ENCODE measurements at regions not wholly inside any gene's neighbourhood (a gene's known extent, or its start where the extent isn't known, plus 50 kb on each side); places are given as distances from the start of the nearest gene placed in this dataset.
"Not testable (repeated sequence)": the region's sequence is repeated elsewhere in the genome, so short reads cannot be mapped to it uniquely, and the experiment has no call there.

DNA sequence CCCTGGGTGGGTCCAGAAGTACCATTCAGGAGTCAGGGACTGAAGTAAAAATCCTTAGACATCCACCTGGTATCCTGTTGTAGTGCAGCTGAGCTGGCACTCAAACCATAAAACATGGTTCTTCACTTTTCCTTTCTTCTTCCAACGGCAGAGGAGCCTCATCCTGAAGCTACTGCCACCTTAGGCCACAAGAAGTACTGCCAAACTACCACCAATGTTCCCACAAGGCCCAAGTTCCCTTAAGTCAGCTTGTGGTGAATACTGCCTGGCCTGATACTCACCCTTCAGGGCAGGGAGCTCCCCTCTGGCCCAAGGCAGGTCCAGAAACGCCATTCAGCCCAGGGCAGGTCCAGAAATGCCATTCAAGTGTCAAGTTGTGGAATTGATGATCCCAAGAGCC, 1053.4 kb upstream of the CITED2 start:
- no peak for DNase-seq

DNA sequence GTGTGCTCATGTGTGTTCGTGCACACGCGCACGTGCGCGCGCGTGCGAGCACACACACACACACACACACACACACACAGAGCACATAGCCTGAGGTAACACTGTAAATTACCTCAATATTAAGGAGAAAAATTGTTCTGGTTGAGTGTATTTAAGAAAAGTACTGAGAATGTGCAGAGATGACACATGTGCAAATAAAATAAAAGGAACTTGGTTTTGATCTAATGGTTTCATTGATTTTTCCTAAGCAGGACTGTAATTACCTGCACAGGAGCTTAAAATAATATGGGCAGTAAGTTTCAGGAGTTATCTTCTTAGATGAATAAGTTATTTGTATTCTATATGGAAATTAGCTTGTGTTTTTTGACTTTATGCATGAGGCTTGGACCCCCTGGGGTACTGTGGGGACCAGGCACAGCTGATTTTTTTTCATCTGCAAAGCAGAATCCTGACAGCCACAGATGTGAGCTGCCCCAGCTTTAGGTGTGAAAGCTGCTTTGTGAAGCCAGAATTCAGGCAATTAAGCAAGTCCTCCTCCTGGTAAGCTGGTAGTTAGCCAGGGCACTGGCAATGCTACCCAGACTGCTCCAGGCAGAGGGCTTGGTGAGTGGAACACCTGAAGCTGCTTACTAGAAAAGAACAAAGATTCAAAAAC, 1040.6 kb upstream of the CITED2 start:
- no peak for DNase-seq

DNA sequence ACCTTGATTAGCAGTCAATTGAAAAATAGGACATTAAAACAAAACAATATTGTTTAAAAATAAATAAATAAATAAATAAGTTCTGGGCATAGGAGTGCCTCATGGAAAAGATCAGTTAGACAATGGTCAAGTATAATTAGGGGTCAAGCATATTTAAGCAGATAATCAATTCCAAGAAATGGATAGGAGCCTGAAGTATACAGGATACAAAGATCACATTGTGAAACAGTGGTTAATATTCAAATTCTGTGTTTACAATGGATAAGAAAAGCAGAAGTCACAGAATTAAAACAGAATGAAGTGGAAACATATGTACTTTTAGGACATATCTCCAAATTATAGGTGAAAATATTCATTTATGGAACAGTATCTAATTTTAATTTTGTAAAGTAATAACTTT, 1028.6 kb upstream of the CITED2 start:
- no peak for DNase-seq

DNA sequence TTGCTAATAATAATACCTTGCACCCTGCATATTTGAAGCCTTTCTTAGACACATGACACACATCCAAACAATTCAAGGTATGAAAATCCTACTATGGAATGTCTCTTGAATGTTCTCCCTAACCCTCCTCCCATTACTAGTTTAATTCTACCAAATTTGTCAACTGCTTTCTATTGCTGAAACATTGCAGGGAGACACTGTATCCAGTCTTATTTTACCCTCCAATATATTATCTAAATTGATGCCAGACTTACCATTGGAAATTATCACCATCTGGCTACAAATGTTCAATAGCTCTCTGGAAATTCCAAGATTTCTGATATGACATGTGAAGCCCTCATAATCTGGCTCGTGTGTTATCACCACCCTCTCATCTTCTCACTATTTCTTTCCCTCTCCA, 1027.3 kb upstream of the CITED2 start:
- DNase-seq: no peak

DNA sequence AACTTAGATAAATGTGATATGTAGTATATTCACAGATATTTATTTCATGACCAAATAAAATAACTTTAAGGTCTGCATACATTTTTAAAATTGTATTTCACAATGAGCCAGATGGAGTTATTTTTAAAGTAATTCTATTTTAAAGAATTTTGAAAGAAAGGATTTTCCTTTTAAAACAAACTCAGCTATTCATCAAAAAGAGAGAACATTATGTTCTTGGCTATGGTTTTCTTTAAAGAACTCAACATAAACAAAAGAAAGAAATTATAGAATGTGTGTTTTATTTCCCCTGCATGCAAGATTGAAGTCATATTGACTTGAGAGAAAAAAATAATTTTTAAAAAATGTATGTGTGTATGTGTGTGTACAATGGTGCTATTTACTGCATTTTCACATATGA, 1023.6 kb upstream of the CITED2 start:
- no peak for DNase-seq

DNA sequence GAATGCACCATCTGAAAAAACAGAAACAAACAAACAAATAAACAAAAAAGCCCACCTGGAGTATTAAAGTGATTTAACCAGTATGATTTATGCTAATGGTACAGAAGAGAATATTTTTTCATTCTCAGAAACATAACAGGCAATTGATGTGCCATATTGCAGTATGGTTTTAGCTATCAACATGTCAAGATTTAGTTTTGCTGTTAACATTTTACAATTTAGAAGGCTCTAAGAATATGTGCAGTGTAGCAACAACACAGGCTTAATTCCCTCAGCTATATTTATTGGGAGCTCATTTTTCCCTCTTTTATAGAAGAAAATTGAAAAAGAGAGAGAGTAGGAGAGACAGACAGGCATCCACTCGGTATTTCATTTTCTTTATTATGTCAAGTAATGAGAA, 1022.7 kb upstream of the CITED2 start:
- no peak for DNase-seq

DNA sequence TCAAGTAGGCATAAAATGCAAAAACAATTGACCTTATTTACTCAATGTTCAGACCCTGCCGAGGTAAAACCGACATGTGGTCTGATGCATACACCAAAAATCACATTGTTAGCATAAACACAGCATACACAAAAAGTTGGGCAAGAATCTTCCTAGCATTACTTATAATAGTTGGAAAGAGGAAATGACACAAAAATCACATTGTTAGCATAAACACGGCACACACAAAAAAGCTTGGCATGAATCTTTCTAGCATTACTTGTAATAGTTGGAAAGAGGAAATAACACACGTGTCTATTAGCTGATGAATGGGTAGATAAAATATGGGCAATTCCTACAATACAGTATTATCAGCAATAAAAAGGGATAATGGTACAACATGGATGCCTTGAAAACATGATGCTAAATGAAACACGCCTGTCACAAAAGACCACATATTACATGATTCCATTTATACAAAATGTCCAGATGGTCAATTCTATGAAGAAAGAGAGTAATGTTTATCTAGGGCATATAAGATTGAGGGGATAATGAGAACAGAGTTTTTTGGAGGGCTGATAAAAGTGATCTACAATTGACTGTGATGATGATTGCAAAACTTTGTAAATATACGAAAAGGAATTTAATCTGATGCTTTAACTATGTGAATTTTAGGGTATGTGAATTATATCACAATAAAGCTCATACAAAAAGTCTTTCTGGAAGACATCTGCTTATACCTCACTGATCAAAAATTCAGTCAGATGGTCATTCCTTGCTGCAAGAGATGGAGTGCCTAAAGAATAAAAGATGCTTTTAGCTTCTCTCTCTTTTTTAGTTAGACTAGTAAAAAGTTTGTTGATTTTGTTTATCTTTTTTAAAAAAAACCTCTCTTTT, 1019.5 kb upstream of the CITED2 start:
- no peak for DNase-seq

DNA sequence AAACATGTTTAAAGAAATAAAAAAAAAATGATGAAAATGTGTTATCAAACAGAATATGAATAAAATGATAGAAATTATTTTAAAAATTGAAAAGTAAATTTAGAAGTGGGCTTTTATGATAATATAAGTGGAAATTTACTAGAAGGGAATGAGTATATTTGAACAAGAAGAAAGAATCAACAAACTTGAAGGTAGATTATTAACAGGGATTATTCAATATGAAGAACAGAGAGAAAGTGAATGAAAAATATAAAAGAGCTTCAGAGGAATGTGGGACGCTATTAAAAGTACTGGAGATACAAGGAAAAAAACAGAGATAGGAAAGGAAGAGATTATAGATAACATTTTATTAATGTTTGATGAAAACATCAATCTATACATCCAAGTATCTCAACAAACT, 1014.4 kb upstream of the CITED2 start:
- no peak for DNase-seq

DNA sequence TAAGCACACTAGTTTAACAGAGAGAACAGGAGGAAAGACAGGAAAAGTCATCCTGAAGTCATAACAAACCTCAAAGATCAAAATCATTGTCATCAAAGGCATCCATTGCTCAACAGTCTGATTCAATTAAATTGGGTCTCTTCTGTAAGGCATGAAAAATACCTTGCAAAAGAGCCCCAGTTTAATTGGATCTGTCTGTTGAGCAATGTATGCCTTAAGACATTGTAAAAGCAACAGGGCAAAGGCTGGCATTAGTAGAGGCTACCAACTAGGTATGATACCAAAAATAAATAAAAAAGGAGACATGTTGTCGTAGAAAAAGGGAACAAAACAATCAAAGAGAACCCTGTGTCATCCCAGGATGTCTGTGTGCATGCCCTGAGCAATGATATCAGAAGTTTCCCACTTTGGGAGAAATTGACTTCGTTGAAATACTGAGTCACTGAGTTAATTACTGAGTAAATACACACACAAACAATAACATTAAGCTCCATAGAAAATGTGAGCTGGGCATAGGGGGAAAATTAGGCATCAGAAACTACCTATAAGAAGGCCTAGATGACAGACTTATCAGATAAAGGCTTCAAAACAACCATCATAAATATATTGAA, 1013.8 kb upstream of the CITED2 start:
- no peak for DNase-seq

DNA sequence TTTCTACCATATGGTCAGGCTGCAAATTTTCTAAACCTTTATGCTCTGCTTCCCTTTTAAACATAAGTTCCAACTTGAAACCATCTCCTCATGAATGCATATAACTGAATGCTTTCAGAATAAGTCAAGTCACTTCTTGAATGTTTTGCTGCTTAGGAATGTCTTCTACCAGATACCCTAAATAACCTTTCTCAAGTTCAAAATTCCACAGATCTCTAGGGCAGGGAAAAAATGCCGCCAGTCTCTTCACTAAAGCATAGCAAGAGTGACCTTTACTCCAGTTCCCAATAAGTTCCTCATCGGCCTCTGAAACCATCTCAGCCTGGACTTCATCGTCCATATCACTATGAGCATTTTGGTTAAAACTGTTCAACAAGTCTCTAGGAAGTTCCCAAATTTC, 1011.2 kb upstream of the CITED2 start:
- no peak for DNase-seq

DNA sequence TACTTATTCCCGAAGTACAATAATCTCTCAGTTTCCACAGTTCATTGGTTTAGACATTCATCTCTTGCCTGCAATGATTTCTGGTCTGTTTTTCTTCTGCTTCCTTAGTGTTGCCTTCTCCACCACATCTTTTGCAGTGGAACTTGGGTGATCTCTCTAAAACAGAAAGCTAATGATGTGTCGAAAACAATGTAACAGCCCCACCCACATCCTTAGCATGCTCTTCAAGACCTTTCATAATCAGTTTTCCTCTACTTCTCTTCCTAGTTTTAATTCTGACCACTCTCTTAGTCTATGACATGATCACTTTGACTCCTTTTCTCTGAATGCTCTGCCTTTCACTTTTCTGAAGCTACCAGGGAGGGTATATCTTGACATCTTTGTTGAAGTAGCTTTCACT, 1007.9 kb upstream of the CITED2 start:
- no peak for DNase-seq

DNA sequence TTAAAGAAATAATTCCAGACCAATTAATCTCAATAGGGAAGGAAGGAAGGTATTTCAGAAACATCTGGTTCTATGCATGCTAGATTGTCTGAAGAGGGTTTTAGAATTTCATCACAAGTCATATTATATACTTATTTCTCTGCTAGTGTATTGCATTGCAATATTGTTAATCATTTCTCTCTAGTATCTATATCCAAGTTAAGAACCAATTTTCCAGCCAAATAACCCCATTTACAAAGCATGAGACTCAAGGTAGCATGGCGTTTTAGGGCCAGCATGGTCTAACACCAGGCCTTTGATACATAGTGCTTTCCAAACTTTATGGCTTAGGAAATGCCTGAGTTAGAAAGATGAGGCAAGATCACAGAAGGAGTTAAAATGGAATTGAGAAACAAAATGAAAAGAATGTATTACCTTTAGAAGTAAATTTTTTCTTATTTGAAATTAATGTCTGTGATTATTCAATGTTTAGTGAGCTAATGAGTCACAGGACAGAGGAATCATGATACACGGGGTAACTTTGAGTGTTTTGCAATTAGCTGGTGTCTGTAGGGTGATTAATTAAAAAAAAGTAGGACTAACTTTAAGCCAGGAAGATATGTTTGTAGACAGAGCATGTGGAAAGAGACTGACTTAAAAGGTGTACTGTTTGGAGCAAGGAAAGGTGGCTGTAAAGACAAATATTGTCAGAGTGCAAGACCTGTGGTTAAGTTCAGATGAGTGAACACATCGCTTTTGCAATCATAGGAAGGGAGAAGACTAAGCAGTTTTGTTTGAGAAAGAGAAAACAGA, 1006.2 kb upstream of the CITED2 start:
- DNase-seq: no peak

DNA sequence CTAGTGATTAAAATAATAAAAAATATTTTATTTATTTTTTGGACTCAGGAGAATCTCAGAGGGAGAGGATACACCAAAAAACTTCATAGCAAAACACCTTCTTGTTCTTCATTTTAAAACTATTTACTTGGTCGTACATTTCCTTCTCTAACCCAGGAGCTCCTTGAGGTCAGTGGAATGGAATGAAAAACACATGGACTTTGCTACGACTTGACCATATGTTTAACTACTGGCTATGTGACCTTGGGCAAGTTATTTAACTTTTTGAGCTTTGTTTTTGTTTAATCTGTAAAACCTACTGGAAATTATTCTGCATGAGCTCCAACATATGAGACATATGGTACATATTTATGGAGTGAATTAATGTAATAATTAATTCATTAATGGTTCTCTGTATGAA, 1005.5 kb upstream of the CITED2 start:
- DNase-seq: no peak

DNA sequence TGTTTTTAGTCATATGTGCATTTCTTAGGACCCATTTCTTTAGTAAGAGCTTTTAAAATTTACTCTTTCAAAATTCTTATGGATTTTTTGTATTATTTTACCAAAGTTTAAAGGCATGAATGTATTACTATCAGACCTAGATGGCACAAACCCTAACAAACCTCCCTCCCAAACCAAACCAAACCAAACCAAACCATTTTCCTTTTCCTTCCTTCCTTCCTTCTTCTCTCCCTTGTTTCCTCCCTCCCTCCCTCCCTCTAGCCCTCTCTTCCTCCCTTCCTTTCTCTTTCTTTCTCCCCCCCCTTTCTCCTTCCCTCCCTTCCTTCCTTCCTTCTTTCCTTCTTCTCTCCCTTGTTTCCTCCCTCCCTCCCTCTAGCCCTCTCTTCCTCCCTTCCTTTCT, 1001.8 kb upstream of the CITED2 start:
- DNase-seq: no peak

DNA sequence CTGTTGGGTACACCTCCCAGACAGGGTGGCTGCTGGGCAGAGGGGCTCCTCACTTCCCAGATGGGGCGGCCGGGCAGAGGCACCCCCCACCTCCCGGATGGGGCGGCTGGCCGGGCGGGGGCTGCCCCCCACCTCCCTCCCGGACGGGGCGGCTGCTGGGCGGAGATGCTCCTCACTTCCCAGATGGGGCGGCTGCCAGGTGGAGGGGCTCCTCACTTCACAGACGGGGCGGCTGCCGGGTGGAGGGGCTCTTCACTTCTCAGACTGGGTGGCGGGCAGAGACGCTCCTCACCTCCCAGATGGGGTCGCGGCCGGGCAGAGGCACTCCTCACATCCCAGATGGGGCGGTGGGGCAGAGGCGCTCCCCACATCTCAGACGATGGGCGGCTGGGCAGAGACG, 999.3 kb upstream of the CITED2 start:
- DNase-seq: not testable (repeated sequence)

DNA sequence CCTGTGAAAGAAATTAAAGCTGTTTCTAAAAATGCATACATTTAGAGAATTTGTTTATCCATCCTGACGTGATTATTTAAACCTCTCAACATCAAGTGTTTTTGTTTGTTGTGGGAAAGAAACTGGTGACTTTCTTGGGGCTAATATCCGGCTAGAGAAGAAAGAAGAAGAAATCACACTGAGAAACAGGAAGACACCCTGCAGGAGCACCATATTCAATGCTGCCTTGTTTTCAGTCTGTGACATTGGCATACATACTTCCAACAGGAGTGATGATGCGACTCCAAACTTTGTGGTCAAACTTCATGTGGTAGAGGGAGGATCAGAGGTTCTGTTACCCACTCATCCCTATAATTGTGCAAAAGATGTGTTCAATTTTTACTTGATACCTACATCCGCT, 997.6 kb upstream of the CITED2 start:
- no peak for DNase-seq

DNA sequence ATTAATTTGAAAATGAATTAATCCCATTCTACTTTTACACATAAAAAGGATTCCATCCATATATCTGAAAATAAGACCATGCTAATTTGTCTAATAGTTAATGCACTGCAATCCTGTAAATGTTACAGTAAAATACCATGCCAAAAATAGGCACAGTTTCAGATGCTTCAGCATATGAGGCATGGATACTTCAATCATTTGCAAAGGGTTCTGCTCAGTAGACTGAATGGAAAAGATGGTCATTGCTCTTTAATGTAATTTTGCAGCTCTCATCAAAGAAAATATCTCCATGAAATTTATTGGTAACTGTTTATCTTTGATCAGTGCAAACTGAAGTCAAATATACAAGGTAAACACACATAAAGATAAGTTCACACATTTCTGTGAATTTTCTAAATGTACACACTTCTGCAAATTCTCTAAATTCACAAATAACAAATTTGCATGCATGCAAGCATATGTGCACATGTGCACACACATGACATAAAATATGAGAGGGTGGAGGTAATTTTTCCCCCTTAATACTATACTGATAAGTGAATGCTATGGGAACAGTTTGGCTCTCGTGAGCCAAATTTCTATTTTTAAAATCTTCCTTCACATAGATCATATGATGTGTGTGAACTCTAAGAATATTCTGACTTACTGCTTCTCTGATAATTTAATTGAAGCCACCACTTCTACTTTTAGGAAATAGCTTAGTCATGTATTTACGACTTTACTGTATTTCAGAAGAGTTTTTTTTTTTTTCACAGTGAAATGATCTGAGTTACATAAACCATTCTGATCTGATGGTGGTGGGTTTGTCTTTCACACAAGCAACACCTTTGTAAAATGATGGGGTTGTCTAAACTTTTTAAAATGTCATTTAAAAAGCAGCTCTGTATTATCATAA, 996.8 kb upstream of the CITED2 start:
- DNase-seq: no peak

DNA sequence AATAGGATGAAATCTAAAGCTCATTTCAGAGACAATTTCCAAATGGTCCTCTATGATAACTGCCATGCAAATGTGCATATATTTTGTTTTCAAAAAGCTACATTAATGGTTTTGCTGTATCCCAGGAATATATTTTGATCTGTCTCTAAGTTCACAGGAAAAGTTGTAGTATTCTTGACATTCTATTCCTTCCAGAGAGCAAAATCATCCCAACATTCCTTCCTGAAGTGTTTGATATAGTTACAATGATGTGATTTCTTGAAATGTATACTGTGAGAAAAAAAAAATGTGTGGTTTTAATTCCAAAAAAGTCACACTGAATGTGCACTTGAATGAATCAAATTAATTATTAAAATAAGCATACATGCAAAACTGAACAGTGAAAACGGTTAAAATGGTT, 996.0 kb upstream of the CITED2 start:
- no peak for DNase-seq

DNA sequence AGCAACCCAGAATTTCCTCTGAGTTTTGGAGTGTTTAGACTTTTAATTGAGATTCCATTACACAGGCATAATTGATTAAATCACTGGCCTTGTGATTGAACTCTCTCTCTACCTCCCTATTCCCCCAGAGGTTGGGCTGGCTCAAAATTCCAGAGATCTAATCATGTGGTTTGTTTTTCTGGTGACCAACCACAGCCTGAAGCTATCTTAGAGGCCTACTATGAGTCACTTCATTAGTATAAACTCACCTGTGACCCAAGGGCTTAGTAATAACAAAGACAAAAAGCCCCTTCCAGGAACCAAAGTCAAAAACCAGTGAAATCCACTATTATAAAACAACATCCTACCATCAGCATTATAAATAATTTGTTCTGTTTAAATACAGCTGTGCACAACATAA, 992.5 kb upstream of the CITED2 start:
- no peak for DNase-seq

DNA sequence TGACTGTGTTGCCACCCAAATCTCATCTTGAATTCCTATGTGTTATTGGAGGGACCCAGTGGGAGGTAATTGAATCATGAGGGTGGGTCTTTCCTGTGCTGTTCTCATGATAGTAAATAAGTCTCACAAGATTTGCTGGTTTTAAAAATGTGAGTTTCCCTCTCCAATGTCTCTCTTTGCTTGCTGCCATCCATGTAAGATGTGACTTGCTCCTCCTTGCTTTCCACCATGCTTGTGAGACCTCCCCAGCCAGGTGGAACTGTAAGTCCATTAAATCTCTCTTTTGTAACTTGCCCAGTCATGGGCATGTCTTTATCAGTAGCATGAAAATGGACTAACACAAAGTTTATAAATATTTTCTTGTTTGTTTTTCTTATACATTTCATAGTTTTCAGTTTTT, 990.5 kb upstream of the CITED2 start:
- no peak for DNase-seq

DNA sequence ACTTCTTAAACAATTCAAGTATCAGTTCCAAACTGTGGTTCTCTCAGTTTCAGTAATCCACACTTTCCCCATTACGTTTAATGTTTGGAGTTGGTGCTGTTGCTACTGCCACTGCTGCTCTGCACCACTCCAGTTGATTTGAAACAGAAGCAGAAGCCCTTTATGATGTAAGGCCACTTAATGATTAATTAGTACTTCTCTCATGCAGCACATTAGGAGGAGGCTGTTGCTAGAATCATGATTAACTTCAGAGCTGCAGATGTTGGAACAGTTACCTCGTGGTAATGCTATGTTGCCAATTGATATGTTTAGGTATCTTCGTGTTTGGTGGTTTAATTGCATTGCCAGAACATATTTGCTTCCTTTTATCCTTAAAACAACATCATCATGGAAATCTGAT, 986.2 kb upstream of the CITED2 start:
- no peak for DNase-seq

DNA sequence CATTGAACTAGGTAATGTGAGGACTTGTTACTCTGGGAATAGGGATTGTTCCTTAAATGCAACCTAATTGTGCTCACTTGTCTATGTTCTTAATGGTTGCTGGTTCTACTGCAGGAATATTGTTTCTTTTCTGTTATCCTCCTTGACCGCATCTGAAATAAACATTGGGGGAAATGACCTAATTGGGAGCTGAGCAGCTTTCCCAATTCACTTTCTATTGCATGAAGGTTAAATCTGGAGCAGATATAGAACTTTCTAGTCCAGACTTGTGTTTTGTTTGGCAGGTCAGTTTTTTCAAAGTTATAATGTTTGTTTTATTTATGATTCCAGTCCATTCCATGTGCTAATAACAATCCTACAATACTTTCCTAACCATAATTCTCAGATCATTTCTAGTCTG, 981.0 kb upstream of the CITED2 start:
- DNase-seq: no peak

Measured in T-helper 2 cell (primary cell).